Cardiac fibroblast (primary cell): ENCODE measurements at regions not wholly inside any gene's neighbourhood (a gene's known extent, or its start where the extent isn't known, plus 50 kb on each side); places are given as distances from the start of the nearest gene placed in this dataset.

ENCODE experiments used
- DNase-seq, 2 donors: peaks; one replicate each; pipeline versions ENCODE4 v3.0.0 to v3.0.0-alpha.2; 2010; ENCODE audit warnings: low read depth in 2 of 2
- H3K4me3 ChIP-seq, 2 donors: replicated peaks in 1 of 2; 1 replicate in 1 of 2; 2 replicates in 1 of 2; pipeline ENCODE4 v1.5.1; 2011; ENCODE audit warnings: low read depth in 2 of 2, low read length in 2 of 2, mild to moderate bottlenecking in 2 of 2, moderate library complexity in 1 of 2
- CTCF ChIP-seq: IDR thresholded peaks from one replicate; pipeline ENCODE4 v1.5.1; 2011; ENCODE audit warnings: low read depth, mild to moderate bottlenecking, low read length, inconsistent platforms

GRCh38 chr20:54305421-54305820 is 97.5 kb downstream of the PFDN4 start:
- no peak for TF ChIP-seq CTCF
- DNase-seq = no peak
- no peak overlapping the region for H3K4me3 ChIP-seq

GRCh38 chr20:54306985-54307710 is 99.3 kb downstream of the PFDN4 start:
- no peak for TF ChIP-seq CTCF
- DNase-seq = no peak
- H3K4me3 ChIP-seq = no peak overlapping the region

GRCh38 chr20:54308804-54309203 is 100.9 kb downstream of the PFDN4 start:
- no peak for DNase-seq
- TF ChIP-seq CTCF = no peak
- H3K4me3 ChIP-seq = no peak overlapping the region

GRCh38 chr20:54318892-54319291 is 111.0 kb downstream of the PFDN4 start:
- no peak for TF ChIP-seq CTCF
- DNase-seq = no peak
- no peak overlapping the region for H3K4me3 ChIP-seq

GRCh38 chr20:54320148-54320607 is 112.3 kb downstream of the PFDN4 start:
- DNase-seq = peak; percentile 45 to 60
- no peak for TF ChIP-seq CTCF
- no peak overlapping the region for H3K4me3 ChIP-seq

- no peak for TF ChIP-seq CTCF
- H3K4me3 ChIP-seq = no peak overlapping the region
- DNase-seq = no peak
Measured at GRCh38 chr20:54321352-54322087, 113.6 kb downstream of the PFDN4 start.
